A549 (cell line): ENCODE measurements at regions not wholly inside any gene's neighbourhood (a gene's known extent, or its start where the extent isn't known, plus 50 kb on each side); places are given as distances from the start of the nearest gene placed in this dataset.

ENCODE experiments used
- CBX8 ChIP-seq: fragments of 200-600 bp; sonication (generic); IDR thresholded peaks from 2 replicates; pipeline ENCODE4 v1.6.1; 2016
- JUN ChIP-seq, 2 experiments: fragments of >200 bp; sonication (Bioruptor Twin); formaldehyde crosslinking; IDR thresholded peaks; 2 replicates in 1 of 2; 3 replicates in 1 of 2; pipeline ENCODE4 v1.6.1; 2016 to 2017
- POLR2A ChIP-seq: IDR thresholded peaks from 2 replicates; pipeline ENCODE4 v1.6.1; 2012; ENCODE audit warnings: mild to moderate bottlenecking, low read length
- SMC3 ChIP-seq: fragments of >200 bp; sonication (Bioruptor Twin); formaldehyde crosslinking; IDR thresholded peaks from 3 replicates; pipeline ENCODE4 v1.6.1; 2018; ENCODE audit warnings: inconsistent platforms

DNA sequence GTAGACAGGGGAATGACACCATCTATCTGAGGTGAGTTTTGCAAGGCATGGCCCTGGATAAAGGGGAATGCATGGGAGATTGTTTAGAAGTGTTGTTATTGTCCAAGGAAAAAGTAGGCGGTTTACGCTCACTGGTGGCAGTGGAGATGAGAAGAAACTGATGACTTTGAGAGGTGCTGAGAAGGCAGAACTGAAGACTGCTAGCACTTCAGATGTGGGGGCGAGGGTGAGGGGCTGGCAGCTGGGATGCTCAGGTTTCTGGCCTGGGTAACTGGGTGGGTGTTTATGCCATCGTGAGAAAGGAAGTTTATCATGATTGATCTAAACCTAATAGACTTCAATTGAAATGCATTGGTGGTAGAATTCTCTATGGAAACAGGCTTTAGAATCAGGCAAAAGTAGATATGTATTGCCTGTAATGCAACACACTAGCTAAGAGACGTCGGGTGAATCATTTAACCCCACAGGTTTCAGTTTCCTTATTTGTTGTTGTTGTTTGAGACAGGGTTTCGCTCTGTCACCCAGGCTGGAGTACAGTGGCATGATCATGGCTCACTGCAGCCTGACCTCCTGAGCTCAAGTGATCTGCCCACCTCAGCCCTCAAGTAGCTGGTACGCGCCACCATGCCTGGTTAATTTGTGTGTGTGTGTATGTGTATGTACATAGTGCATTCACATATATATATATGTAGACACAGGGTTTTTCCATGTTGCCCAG is 123.5 kb downstream of the SLC24A2 start:
- TF ChIP-seq JUN (IDR thresholded peaks at IDR 0.05) (no peak), POLR2A (no peak), CBX8 (no peak), SMC3 (no peak)
